HG03159 (cell line): ENCODE measurements at regions not wholly inside any gene's neighbourhood (a gene's known extent, or its start where the extent isn't known, plus 50 kb on each side); places are given as distances from the start of the nearest gene placed in this dataset.

ENCODE experiments used
- ATAC-seq: cut with Tn5 transposase; IDR thresholded peaks from one replicate; pipeline ENCODE4 v1.9.1; 2021; ENCODE audit warnings: mild to moderate bottlenecking, moderate library complexity; ENCODE audit not compliant: unreplicated experiment

DNA sequence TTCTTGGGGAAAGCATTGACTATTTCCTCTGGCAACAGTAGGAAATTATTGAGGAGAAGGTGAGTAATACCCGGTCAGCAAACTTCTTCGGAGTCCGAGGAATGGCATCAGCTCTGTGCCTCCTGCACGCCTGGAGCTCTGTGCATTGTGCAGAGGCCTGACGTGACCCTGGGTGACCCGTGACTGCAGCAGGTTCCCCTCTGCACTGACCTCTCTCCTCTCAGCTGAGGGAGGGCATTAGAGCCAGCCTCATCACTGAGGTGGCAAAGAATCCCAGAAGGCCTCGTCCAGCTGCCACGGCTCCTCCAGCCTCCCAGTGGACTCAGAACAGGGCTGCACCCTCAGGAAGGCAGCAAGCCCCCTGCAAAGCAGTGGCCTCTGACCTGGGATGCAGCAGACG is 502.9 kb downstream of the CD83 start:
- ATAC-seq: no peak

DNA sequence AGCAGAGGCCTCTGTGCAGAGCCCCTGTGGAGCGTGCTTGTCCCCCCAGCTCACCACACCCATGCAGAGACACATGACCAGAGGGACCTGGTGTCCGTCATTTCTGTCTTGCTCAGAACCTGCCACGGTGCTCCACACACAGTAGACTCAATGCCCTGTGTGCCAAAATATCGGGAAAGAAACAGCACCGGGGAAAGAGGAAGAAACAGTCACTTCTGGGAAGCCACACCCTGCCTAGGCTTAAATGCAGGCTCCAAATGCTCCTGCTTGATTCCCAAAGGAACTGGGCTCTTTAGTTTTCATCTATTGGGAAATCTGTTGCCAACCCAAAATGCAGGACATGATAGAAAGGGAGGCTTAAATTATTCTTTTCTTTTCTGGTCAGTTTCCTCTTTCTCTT is 503.9 kb downstream of the CD83 start:
- no peak for ATAC-seq

DNA sequence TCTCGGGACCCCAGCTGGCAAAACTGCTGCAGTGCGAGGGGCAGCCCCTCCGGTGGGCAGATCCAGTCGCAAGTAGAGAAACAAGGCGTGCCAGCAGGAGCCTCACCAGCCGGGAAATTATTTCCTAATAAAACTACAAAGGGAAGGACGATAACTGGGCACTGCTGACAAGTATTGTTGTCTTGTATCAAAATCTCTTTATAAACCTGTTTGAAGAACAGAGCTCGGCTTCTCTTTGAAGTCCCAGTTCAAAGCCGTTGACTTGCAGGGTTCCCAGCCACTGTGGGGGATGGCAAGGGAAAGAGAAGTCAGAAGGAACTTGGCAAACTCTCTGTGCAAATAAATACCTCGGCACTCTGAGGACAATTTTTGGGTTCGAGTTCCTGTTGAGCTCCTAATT is 504.5 kb downstream of the CD83 start:
- ATAC-seq: no peak

DNA sequence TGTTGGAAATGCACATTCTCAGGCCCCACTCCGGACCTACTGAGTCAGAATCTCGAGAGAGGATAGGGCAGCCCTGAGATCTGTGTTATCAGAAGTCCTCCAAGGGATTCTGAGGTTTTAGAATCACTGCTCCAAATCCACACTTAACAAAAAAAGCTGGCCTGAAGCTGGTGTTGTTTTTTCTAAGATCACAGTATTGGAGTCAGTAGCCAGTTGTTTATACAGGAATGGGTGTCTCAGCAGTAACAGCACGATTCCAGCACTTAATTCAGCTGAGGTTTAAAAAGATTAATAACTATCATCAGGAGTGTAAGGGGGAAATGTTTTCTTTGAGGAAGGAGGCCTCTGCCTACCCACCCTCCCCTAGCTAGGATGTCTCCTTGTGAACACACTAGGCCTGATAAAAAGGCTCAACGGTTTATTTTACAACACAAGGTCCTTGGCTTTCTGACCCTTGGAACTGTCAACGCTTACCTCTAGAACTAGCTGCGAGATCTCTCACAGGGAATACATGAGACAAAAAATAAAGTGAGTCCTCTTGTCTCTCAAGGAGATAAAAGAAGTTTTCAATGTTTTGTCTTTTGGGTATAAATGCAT is 505.4 kb downstream of the CD83 start:
- no peak for ATAC-seq

DNA sequence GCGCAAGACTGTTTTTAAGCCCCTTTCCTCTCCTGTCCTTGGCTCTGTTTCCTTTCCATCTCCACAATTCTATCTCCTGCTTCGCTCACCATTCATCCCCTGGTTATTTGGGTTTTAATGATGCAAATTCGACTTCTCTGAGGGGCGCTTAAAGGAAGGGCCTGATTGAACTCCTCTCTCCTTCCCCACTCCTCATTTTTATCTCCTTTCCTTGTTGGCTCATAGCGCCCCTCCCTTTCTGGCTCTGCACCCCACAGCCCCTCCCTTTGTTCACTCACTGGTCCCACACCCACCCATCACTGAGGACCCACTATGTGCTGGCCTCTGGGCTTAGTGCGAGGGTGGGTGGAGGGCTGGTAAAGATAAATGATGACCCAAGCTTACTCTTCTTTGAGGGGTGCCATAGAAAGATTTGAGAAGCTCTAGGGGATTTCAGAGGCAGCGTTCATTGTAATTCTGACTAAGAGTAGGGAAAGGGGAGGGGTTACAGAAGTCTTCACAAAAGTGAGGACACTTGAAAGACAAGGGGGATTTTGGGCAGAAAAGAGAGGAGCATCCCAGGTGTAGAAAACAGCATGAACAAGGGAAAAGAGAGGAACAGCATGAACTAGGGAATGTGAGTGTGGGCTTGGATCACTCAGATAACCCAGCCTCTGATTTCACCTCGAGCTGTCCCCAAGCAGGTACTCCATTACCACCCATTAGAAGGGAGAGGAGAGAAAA is 507.8 kb downstream of the CD83 start:
- no peak for ATAC-seq

DNA sequence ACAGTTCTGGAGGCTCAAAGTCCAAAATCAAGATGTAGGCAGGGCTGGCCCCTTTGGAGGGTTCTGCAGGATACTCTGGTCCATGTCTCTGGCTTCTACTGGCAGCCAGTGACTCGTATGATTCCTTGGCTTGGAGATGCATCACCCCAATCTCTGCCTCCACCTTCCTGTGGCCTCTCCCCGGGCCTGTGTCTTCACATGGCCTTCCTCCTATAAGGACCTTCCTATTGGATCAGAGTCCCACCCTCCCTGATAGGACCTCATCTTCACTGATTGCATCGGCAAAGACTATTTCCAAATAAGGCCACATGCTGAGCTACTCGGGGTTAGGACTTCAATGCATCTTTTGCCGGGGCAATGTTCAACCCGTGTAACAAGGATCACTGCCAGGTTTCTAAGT is 509.0 kb downstream of the CD83 start:
- ATAC-seq: no peak

DNA sequence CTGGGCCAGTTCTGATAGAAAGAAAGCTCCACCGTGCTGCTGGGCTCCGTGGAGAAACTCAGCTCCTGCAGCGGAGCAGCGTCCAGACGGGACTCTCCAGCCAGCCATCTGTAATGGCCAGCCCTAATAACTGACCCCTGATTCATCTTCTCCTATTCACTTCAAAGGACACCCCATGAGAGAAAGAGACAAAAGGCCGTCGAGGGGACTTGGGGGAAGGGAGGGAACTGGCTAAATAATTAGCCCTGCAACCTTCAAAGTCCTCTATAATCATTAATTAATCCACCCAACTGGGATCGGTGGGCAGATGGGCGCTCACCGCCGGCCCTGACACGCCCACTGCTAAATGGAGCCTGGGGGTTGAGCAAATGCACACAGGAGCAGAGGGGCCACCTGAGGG is 512.4 kb downstream of the CD83 start:
- no peak for ATAC-seq

DNA sequence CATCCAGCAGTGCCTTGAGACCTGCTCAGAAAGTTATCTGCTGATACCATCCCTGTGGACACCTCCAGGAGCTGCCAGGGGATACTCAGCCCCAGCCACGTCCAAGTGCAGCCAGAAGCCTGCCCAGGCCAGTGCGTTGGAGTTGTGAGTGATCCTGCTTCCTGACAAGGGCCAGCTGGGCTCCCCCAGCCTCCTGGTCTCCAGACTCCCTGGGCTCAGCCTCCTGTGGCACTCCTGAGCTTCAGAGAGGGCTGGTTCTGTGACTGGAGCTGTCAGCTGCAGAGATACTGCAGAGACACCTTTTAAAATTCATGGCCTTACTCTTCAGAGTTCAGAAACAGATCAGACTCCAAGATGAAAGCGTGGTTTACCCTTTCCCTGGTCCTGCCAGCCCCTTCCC is 515.9 kb downstream of the CD83 start:
- ATAC-seq: no peak

DNA sequence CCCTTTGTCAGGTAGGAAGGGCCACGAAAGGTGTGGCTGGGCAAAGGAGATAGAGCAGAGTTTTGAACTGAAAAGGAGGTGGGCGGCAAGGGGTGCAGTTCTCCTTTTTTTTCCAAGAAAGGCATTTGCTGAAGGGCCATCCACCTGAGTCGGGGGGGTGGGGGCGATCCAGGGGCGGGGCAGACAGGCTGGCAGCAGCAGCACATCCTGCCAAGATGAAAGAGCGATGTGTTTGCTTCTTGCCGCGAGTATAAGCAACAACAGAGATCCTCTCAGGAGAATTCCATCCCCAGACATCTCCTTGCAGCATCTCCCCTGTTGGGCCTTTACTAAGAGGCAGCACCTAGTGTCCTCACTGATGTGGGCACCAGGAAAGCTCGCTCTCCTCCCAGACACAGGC is 516.5 kb downstream of the CD83 start:
- no peak for ATAC-seq

DNA sequence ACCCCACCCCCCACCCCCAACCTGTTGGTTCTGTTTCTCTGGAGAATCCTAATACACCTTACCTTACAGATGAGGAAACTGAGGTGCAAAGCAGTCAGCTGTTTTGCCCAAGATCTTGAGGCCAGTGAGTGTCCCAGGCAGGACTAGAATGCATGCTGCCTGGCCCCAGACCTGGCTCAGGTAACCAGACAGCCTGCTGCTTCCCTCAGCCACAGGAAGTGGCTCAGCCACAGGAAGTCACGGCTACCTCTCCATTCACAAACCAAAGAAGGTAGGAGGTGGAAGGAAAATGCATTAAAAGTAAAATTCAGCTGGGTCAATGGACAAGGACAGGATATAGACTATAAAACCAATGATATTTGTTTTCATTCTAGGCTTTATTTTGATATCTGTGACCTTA is 517.6 kb downstream of the CD83 start:
- ATAC-seq: no peak

DNA sequence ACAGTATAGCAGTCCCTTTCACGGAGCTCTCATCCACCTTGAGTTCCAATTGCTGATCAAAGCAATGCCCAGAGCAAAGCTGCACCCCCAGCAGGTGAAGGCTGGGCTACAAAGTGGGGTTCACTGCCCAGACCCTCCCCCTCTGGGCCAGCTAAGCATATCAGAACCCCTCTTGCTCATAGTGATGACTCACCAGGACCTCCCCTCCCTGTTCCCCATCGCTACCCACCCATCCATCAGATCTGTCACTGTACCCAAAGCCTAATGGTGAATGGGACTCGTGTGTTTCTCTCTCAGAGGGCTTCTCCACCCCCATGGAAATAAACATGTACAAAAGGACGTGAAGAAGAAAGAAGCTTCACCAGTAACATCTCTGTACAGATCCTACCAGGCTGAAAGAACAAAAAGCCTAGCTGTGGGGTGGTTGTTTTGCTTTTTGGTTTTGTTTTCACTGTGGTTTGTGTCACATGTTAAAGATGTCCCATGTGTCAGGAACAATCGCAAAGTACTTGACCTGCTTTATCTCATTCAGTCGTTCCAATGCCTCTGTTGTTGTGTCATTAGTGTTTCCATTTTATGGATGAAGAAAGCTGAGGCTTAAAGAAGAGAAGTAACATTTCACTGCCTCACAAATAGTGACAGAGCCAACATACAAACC is 518.5 kb downstream of the CD83 start:
- ATAC-seq: no peak

DNA sequence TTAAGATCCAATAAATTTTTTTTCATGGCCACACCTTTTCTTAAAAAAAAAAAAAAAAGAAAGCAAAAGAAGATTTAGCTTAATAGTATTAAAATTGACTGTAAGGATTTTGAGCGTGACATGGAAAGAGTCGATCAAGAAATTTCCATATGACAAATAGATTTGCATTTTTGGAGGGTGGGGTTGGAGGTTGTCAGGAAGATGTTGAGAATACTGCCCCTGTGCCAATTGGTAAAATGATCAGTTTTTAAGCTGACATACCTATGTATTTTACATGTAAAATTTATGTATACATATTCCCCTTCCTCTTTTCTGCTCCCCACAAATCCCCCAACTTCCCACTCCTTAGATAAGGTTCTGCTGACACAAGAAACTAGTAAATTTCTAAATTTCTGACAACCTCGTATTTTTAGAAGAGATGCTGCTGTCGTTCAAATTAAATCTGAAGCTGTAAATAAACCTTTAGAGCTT is 520.9 kb downstream of the CD83 start:
- no peak for ATAC-seq

DNA sequence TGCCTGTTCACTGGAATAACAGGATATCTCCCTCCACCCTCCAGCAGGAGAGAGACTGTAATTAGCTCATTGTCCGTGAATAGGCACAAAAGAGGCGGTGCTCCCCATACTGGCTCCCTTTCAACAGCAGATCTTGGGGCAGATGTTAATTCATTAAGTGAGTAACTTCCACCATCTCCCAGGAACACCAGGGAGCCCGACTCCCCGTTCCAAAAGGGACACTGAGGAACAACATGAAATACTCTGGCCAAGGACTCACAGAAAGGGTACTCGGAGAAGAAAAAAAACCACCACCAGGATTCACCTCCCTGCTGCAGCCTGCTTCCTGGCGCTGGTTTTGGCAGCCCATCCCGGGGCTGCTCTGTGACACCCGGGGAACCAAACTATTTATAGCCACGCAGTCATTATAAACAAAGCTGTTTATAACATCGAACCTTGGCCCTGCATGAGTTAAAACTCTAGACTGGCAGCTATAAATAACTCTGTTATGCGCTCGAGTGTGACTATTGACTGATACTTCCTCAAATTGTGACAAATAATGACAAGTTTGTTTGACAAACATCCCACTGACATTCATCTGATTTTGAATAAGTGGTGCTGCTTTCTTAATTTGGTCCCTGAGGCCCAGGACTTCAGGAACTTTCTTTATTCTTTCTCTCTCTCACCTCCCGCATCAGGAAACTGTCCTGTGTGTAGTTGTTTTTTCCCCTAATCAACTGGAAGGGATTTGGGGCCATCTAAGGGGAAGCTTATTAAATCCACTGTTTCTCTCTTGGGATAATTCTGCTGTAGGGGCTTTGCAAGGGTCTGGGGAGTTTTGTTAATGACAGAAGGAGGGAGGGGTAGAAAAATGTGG is 521.6 kb downstream of the CD83 start:
- no peak for ATAC-seq

DNA sequence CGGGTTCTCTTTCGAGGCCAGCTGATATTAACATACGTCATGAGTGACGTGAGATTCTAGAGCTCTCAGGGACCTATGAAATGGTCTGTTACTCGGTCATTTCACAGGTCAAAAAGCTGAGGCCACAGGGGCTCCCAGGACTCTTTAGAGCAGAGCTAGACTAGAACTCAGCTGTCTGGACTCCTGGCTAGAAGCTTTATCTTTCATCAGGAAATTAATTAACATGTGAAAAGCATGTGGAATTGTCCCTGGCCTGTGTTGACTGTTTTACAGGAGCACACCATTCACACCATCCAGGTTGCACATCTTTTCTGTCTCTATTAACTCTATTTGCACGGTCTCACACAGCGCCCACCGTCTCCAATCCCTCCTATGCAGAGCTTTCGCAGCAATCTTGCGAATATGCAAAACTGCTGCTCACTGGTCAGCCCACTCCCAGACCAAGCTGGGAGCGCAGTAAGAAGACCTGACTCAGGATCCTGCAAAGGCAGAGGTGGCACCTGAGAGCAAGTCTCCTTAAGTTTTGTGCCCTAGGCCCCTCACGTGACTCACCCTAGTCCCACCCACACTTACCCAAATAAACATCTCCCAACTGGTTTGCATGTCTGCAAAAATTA is 522.5 kb downstream of the CD83 start:
- ATAC-seq: no peak

DNA sequence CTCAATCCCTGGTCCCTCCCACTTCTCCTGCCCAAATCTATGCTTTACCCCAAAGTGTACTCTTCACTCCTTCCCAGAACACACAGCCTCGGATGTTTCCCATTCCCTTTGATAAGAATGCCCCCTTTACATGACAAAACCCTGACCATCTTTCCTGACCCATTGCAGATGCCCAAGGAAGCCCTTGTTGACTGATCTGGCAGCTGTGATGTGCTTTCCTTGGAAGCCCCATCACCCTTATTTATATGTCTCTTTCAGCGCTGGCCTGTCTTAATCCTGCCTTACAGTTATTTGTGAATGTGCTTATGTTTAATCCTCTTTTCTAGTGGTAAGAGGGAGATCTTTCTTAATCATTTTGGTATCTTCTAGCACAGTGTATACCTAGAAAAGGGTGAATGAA is 523.1 kb downstream of the CD83 start:
- no peak for ATAC-seq

DNA sequence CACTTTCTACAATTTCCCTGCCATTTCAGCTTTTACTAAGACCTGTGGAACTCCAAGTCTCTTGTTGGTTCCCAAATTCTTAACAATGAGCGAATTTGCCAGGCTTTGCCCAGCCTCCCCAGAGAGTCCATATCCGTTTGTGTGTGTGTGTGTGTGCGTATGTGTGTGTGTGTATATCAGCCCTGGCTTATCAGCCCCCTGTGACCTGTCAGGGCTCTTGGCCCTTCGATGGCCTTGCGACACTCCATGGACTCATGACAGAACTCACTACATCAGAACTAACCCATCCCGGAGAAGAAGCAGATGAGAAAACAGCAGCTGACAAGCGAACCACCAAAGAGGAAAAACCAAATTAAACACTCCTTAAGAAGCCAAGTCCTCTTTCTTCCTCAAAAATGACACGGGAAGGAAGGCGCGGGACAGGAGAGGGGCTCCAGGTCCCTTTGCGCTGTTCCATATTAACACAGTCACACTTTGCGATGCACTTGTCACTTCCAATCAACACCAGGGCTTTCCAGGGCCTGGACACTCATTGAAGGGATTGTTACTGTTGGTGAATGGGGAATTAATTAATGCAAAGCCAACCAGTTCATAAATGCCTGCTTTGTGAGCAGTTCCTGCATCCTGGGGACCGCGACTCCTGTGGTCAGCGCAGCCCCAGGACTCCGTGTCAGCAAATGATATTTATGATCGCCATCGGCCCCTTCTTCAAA is 524.0 kb downstream of the CD83 start:
- ATAC-seq: no peak

DNA sequence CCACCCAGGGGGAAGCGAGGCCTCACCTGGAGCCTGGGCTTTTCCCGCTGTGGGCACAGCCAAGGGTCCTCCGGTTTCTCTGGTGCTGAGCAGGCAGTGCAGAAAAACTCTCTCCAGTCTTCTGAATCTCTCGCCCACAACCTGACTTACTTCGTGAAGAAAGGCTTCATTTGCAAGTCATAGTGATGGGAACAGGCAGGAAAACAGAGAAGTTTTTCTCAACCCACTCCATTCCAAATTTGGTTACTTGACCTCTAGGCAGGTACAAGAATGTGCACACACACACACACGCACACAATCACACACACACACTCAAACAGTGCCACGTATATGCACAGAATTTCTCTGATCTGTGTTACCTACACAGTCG is 524.5 kb downstream of the CD83 start:
- ATAC-seq: no peak

DNA sequence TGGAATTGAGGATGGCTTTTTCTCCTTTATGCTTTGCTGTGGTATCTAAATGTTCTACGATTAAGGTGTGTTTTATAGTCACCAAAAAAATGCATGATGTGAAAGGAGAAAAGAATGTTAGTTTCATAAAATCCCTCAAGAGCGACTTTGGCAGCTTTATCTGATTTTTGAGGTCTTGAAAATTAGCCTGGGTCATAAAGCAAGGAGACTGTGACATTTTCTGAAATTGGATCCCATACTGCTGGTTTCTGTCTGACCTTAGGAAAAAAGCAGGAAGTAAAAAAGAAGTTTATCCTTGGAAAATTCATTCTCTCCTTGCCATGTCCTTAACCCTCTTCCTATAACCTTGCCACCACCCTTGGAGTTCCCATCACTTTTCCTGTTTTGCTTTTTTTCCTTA is 525.3 kb downstream of the CD83 start:
- ATAC-seq: no peak

DNA sequence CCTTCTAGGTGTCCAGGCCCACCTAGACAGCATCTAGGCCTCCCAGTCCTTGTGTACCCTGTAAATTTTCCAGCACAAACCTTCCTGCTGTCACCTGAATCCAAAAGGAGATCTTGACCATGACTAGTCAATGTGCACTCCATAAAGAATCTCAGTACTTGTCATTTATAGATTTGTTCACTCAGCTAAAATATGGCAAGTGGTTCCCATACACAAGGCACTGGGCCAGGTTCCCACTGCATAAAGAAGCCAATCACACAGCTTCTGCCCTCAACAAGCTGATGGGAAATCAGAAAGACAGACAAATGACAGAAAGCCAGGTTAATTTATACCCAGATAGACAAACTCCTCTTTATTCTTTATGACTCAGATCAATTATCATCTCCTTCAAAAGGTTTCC is 526.8 kb downstream of the CD83 start:
- ATAC-seq: no peak

DNA sequence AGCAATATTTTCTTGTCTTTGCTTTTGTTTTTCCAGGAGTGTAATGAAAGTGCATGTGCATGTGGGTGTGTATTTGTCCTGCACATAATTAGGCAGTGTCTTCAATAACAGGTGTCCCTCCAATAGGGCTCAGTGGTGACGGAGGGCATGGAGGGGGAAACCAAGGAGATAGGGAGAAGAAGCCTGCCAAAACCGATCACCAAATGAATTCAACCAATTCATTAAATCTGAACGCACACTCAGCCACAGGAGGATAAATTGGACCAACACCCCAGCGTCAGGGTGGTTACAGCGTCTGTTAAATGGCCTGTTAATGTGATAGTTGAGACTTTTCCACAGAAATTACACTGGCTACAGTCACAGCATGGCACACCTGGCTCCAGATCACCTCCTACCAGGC is 527.6 kb downstream of the CD83 start:
- no peak for ATAC-seq
